ENCODE measurements at regions not wholly inside any gene's neighbourhood (a gene's known extent, or its start where the extent isn't known, plus 50 kb on each side); places are given as distances from the start of the nearest gene placed in this dataset.

DNA sequence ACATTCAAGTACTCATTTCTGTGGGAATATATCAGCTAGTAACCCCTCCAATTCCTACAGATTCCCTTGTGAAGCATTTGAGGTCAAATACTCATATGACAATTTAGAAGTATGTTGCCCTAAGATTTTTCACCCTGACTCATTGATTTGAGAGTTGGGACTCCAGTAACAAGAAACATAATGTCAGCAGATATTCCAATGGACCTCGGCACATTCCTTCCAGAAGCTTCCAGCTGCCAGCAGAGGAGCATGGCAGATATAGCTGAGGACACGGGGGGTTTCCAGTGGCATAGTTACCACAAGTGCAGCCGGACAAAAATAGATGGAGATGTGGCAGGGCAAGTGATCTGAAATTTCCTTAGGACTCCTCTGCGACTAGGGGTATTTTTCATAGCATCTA, 101.9 kb upstream of the ARHGAP28 start:
- H3K4me3 ChIP-seq (ENCODE audit: low read depth, low read length, poor library complexity, severe bottlenecking): no peak overlapping the region
- CTCF ChIA-PET (ENCODE audit: unreplicated experiment): no interaction called here
- H2AFZ ChIP-seq (ENCODE audit: low read length): no peak overlapping the region
- BruUV-seq (replicated peaks): no TSS peak
- H3K4me1 ChIP-seq (ENCODE audit: insufficient read depth, low read length, poor library complexity, severe bottlenecking): no peaks in the 10 kb centered on the region
- no peaks in the 10 kb centered on the region for H3K9me3 ChIP-seq (ENCODE audit: low read length)
- no peak overlapping the region for H3K4me2 ChIP-seq (ENCODE audit: low read length)
- no peaks in the 10 kb centered on the region for H4K20me1 ChIP-seq (ENCODE audit: insufficient read depth, low read length)
- no peaks in the 10 kb centered on the region for H3K36me3 ChIP-seq (ENCODE audit: insufficient read depth, low read length)
- POLR2A ChIA-PET: interaction anchor here (0.7 kb wide), 1 partner anchor 36 kb away, joined by 3 read pairs; no protein-coding TSS in a partner anchor
- H3K27ac ChIP-seq (ENCODE audit: low read depth, low read length, poor library complexity, severe bottlenecking): no peak overlapping the region
- intact Hi-C loops (cut with micrococcal nuclease; ENCODE audit: unreplicated experiment): no loop called here
- H3K79me2 ChIP-seq (ENCODE audit: insufficient read depth, low read depth, low read length): no peaks in the 10 kb centered on the region
- no peak for DNase-seq (ENCODE audit: low spot score)
- TF ChIP-seq, protein P1, sequence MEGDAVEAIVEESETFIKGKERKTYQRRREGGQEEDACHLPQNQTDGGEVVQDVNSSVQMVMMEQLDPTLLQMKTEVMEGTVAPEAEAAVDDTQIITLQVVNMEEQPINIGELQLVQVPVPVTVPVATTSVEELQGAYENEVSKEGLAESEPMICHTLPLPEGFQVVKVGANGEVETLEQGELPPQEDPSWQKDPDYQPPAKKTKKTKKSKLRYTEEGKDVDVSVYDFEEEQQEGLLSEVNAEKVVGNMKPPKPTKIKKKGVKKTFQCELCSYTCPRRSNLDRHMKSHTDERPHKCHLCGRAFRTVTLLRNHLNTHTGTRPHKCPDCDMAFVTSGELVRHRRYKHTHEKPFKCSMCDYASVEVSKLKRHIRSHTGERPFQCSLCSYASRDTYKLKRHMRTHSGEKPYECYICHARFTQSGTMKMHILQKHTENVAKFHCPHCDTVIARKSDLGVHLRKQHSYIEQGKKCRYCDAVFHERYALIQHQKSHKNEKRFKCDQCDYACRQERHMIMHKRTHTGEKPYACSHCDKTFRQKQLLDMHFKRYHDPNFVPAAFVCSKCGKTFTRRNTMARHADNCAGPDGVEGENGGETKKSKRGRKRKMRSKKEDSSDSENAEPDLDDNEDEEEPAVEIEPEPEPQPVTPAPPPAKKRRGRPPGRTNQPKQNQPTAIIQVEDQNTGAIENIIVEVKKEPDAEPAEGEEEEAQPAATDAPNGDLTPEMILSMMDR (conservative IDR thresholded peaks at IDR 0.05; ENCODE audit: low read length): no peak
- no peak for TF ChIP-seq EZH2phosphoT487 (IDR thresholded peaks at IDR 0.05; ENCODE audit: borderline replicate concordance, low read depth, low read length)
- H3K9me2 ChIP-seq (ENCODE audit: insufficient read depth, low read length): no peaks in the 10 kb centered on the region

DNA sequence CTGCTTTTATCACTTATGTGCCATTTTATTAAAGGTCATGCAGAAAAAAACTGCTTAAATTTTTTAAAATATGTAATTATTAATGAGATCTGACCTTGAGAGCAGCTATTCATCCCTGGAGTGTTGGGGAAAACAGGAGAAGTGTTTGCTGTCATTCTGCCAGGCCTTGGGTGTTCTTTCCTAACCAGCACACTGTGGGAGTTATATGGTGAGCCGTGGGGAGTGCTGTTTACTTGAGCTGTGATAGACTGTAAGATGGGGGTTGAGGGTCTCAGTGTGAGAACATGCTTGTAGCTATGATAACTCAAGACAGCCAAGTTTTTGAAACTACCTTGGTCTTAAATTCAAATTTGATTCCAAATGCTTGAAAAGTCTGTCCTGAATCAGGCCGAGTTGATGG, 101.3 kb upstream of the ARHGAP28 start:
- Histone ChIP-seq H2AFZ (ENCODE audit: low read length) (no peak overlapping the region), H3K4me3 (ENCODE audit: low read depth, low read length, poor library complexity, severe bottlenecking) (no peak overlapping the region), H3K36me3 (ENCODE audit: insufficient read depth, low read length) (no peaks in the 10 kb centered on the region), H4K20me1 (ENCODE audit: insufficient read depth, low read length) (no peaks in the 10 kb centered on the region), H3K4me1 (ENCODE audit: insufficient read depth, low read length, poor library complexity, severe bottlenecking) (no peaks in the 10 kb centered on the region), H3K4me2 (ENCODE audit: low read length) (no peak overlapping the region), H3K27ac (ENCODE audit: low read depth, low read length, poor library complexity, severe bottlenecking) (no peak overlapping the region), H3K79me2 (ENCODE audit: insufficient read depth, low read depth, low read length) (no peaks in the 10 kb centered on the region), H3K9me3 (ENCODE audit: low read length) (no peaks in the 10 kb centered on the region), H3K9me2 (ENCODE audit: insufficient read depth, low read length) (no peaks in the 10 kb centered on the region)
- CTCF ChIA-PET (ENCODE audit: unreplicated experiment): no interaction called here
- no TSS peak for BruUV-seq (replicated peaks)
- POLR2A ChIA-PET: no interaction called here
- TF ChIP-seq, protein P1 (conservative IDR thresholded peaks at IDR 0.05; ENCODE audit: low read length): no peak
- TF ChIP-seq EZH2phosphoT487 (IDR thresholded peaks at IDR 0.05; ENCODE audit: borderline replicate concordance, low read depth, low read length): no peak
- intact Hi-C loops (cut with micrococcal nuclease; ENCODE audit: unreplicated experiment): no loop called here
- DNase-seq (ENCODE audit: low spot score): no peak

DNA sequence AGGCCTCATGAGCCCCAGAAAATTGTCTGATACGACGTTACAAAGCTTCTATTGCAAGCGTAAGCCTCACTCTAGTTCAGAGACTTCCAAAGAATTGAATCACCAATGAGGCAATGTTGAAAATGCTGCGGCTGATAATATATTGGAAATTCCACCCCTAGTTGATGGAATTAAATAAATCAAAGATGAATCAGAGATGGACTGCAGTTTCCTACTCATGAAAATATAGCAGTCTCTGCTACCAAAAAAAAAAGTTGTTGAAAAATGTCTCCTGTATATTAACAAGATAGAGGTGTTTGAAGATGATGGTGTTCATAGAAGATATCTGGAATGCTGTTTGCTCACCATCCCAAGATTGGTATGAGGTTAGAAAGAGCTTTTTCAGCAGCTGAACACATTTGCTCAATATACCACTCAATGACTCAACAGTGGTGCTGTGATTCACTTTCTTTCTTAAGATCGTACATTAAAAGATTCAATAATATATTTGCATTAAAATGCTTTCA, 99.8 kb upstream of the ARHGAP28 start:
- ChIA-PET CTCF (ENCODE audit: unreplicated experiment) (no interaction called here), POLR2A (interaction anchor here (1.0 to 1.4 kb wide), 2 partner anchors 11 to 14 kb away, joined by 3 to 11 read pairs; no protein-coding TSS in a partner anchor)
- Histone ChIP-seq H4K20me1 (ENCODE audit: insufficient read depth, low read length) (no peaks in the 10 kb centered on the region), H3K36me3 (ENCODE audit: insufficient read depth, low read length) (no peaks in the 10 kb centered on the region), H3K4me2 (ENCODE audit: low read length) (no peak overlapping the region), H3K79me2 (ENCODE audit: insufficient read depth, low read depth, low read length) (no peaks in the 10 kb centered on the region), H2AFZ (ENCODE audit: low read length) (no peak overlapping the region), H3K9me2 (ENCODE audit: insufficient read depth, low read length) (no peaks in the 10 kb centered on the region), H3K4me1 (ENCODE audit: insufficient read depth, low read length, poor library complexity, severe bottlenecking) (no peaks in the 10 kb centered on the region), H3K4me3 (ENCODE audit: low read depth, low read length, poor library complexity, severe bottlenecking) (no peak overlapping the region), H3K27ac (ENCODE audit: low read depth, low read length, poor library complexity, severe bottlenecking) (no peak overlapping the region), H3K9me3 (ENCODE audit: low read length) (no peaks in the 10 kb centered on the region)
- TF ChIP-seq EZH2phosphoT487 (IDR thresholded peaks at IDR 0.05; ENCODE audit: borderline replicate concordance, low read depth, low read length): no peak
- TF ChIP-seq, protein P1 (conservative IDR thresholded peaks at IDR 0.05; ENCODE audit: low read length): no peak
- intact Hi-C loops (cut with micrococcal nuclease; ENCODE audit: unreplicated experiment): no loop called here
- BruUV-seq (replicated peaks): no TSS peak
- no peak for DNase-seq (ENCODE audit: low spot score)
